Fibroblast of lung (primary cell): ENCODE measurements at regions not wholly inside any gene's neighbourhood (a gene's known extent, or its start where the extent isn't known, plus 50 kb on each side); places are given as distances from the start of the nearest gene placed in this dataset.

ENCODE experiments used
- DNase-seq, 2 donors: peaks; one replicate each; pipeline versions ENCODE4 v3.0.0 to v3.0.0-alpha.2; 2010; ENCODE audit warnings: low read depth in 2 of 2
- H2AFZ ChIP-seq: 2 replicates; pipeline ENCODE4 v1.5.1; 2012; ENCODE audit warnings: low read length, control low read depth, inconsistent platforms
- H3K27ac ChIP-seq: 2 replicates; pipeline ENCODE4 v1.5.1; 2011; ENCODE audit warnings: low read length, control low read depth; ENCODE audit not compliant: insufficient read depth
- H3K27me3 ChIP-seq: 2 replicates; pipeline ENCODE4 v1.5.1; 2011; ENCODE audit warnings: mild to moderate bottlenecking, low read length; ENCODE audit not compliant: control insufficient read depth, insufficient read depth
- H3K36me3 ChIP-seq: 2 replicates; pipeline ENCODE4 v1.5.1; 2011; ENCODE audit warnings: low read length; ENCODE audit not compliant: control insufficient read depth, insufficient read depth
- H3K4me1 ChIP-seq: 2 replicates; pipeline ENCODE4 v1.5.1; 2011; ENCODE audit warnings: low read length; ENCODE audit not compliant: control insufficient read depth, insufficient read depth; ENCODE audit errors: extremely low read depth
- H3K4me2 ChIP-seq: 2 replicates; pipeline ENCODE4 v1.5.1; 2011; ENCODE audit warnings: low read length, control low read depth; ENCODE audit not compliant: insufficient read depth; ENCODE audit errors: extremely low read depth
- H3K4me3 ChIP-seq, 4 experiments: fragments of 200-600 bp in 1 of 4; sonication (generic) in 1 of 4; replicated peaks in 1 of 4; 2 replicates each; pipeline ENCODE4 v1.5.1; 2011 to 2016; ENCODE audit warnings: low read length in 4 of 4, low read depth in 3 of 4, mild to moderate bottlenecking in 3 of 4, control low read depth in 2 of 4, inconsistent platforms in 1 of 4, mixed read lengths in 1 of 4; ENCODE audit not compliant: insufficient read depth in 1 of 4; ENCODE audit errors: control extremely low read depth in 1 of 4
- H3K79me2 ChIP-seq: 2 replicates; pipeline ENCODE4 v1.5.1; 2012; ENCODE audit warnings: mild to moderate bottlenecking, low read length, inconsistent platforms; ENCODE audit not compliant: control insufficient read depth, insufficient read depth
- H3K9ac ChIP-seq: 2 replicates; pipeline ENCODE4 v1.5.1; 2011; ENCODE audit warnings: mild to moderate bottlenecking, low read length, control low read depth; ENCODE audit not compliant: insufficient read depth
- H3K9me3 ChIP-seq: 2 replicates; pipeline ENCODE4 v1.5.1; 2012; ENCODE audit warnings: low read depth, low read length; ENCODE audit not compliant: control insufficient read depth, insufficient read depth
- H4K20me1 ChIP-seq: 2 replicates; pipeline ENCODE4 v1.5.1; 2011; ENCODE audit warnings: low read length; ENCODE audit not compliant: control insufficient read depth, insufficient read depth; ENCODE audit errors: extremely low read depth
- CTCF ChIP-seq, 2 donors: IDR thresholded peaks in 1 of 2; conservative IDR thresholded peaks in 1 of 2; 1 replicate in 1 of 2; 2 replicates in 1 of 2; pipeline ENCODE4 v1.5.1; 2011 to 2012; ENCODE audit warnings: low read length in 2 of 2, control low read depth in 1 of 2, inconsistent platforms in 1 of 2, low read depth in 1 of 2, mild to moderate bottlenecking in 1 of 2
- EZH2 ChIP-seq: IDR thresholded peaks from 2 replicates; pipeline ENCODE4 v1.5.1; 2012; ENCODE audit warnings: low read length, control low read depth, mild to moderate bottlenecking; ENCODE audit errors: missing control alignments

GRCh38 chr13:47553329-47553977 is 447.6 kb downstream of the SUCLA2 start:
- TF ChIP-seq EZH2 = no peak
- no peak for TF ChIP-seq CTCF (conservative IDR thresholded peaks at IDR 0.05 in 1 of 2, IDR thresholded peaks at IDR 0.05 in 1 of 2; ENCODE audit: low read depth in 1 of 2, low read length in 2 of 2)
- no peaks in the 10 kb centered on the region for H3K27me3 ChIP-seq
- no peak for DNase-seq
- H4K20me1 ChIP-seq = no peaks in the 10 kb centered on the region
- no peaks in the 10 kb centered on the region for H3K4me1 ChIP-seq
- no peaks in the 10 kb centered on the region for H3K36me3 ChIP-seq
- H3K27ac ChIP-seq = no peak overlapping the region
- no peaks in the 10 kb centered on the region for H3K9me3 ChIP-seq
- no peak overlapping the region for H3K4me2 ChIP-seq
- H2AFZ ChIP-seq = no peak overlapping the region
- H3K79me2 ChIP-seq = no peaks in the 10 kb centered on the region
- no peak overlapping the region for H3K4me3 ChIP-seq
- no peak overlapping the region for H3K9ac ChIP-seq

DNA sequence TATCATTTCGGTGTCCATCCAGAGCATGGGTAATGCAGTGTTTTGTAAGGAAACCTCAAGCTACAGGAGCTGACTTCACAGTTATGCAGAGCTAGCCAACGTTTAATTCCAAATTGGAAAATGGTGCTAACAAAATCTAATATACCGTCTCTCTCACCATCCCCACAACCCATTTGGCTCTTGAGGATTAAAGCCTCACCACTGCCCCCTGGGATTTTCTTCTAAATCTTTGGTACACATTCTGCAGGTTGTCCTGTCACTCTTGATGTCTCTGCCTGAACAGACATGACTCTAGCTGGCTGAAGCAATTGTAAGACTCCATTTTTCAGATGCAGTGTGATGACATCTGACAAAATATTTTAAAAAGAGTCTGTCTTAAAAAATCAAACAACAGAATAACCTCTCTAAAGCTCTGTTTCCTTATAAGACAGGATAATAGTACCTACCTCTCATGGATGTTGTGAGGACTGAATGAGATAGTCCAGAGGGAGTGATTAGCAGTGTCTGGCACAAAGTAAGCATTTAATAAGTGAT is 451.8 kb downstream of the SUCLA2 start:
- no peaks in the 10 kb centered on the region for H4K20me1 ChIP-seq
- no peak for TF ChIP-seq EZH2
- TF ChIP-seq CTCF (conservative IDR thresholded peaks at IDR 0.05 in 1 of 2, IDR thresholded peaks at IDR 0.05 in 1 of 2; ENCODE audit: low read depth in 1 of 2, low read length in 2 of 2) = peak in 1 of 2 donors; percentile 7
- no peaks in the 10 kb centered on the region for H3K4me1 ChIP-seq
- no peak overlapping the region for H2AFZ ChIP-seq
- H3K79me2 ChIP-seq = no peaks in the 10 kb centered on the region
- H3K27ac ChIP-seq = no peak overlapping the region
- H3K4me3 ChIP-seq = no peak overlapping the region
- H3K9ac ChIP-seq = no peak overlapping the region
- H3K27me3 ChIP-seq = no peaks in the 10 kb centered on the region
- H3K9me3 ChIP-seq = no peaks in the 10 kb centered on the region
- H3K4me2 ChIP-seq = no peak overlapping the region
- DNase-seq = no peak
- H3K36me3 ChIP-seq = no peaks in the 10 kb centered on the region

- H3K4me3 ChIP-seq = no peak overlapping the region
- H3K4me2 ChIP-seq = no peak overlapping the region
- no peaks in the 10 kb centered on the region for H3K9me3 ChIP-seq
- H3K4me1 ChIP-seq = no peaks in the 10 kb centered on the region
- TF ChIP-seq CTCF (conservative IDR thresholded peaks at IDR 0.05 in 1 of 2, IDR thresholded peaks at IDR 0.05 in 1 of 2; ENCODE audit: low read depth in 1 of 2, low read length in 2 of 2) = no peak
- TF ChIP-seq EZH2 = no peak
- H4K20me1 ChIP-seq = no peaks in the 10 kb centered on the region
- no peaks in the 10 kb centered on the region for H3K27me3 ChIP-seq
- H2AFZ ChIP-seq = no peak overlapping the region
- H3K9ac ChIP-seq = no peak overlapping the region
- H3K27ac ChIP-seq = no peak overlapping the region
- peak in 1 of 2 donors; percentile 5 for DNase-seq
- H3K36me3 ChIP-seq = no peaks in the 10 kb centered on the region
- H3K79me2 ChIP-seq = no peaks in the 10 kb centered on the region
Measured at GRCh38 chr13:47548294-47548840, 452.7 kb downstream of the SUCLA2 start.
